ENCODE measurements at regions not wholly inside any gene's neighbourhood (a gene's known extent, or its start where the extent isn't known, plus 50 kb on each side); places are given as distances from the start of the nearest gene placed in this dataset.
"Not testable (repeated sequence)": the region's sequence is repeated elsewhere in the genome, so short reads cannot be mapped to it uniquely, and the experiment has no call there.

GRCh38 chr6:57708061-57708460 lies 390.6 kb downstream of the PRIM2 start:
- H3K4me1 ChIP-seq (replicated peaks in 1 of 4; ENCODE audit: control insufficient read depth in 3 of 4, insufficient read depth in 4 of 4, low read length in 3 of 4); H3K4me2 ChIP-seq (ENCODE audit: insufficient read depth in 1 of 2, low read depth in 2 of 2, low read length in 2 of 2); H3K56ac ChIP-seq (replicated peaks; ENCODE audit: insufficient read length, low read depth, low read length); FAIRE-seq; H4K5ac ChIP-seq (ENCODE audit: insufficient read length, low read depth, low read length); H3K9me3 ChIP-seq (ENCODE audit: insufficient read depth in 2 of 2, low read depth in 1 of 2, low read length in 1 of 2); H2BK5ac ChIP-seq (ENCODE audit: low read depth, low read length); H3K4ac ChIP-seq (replicated peaks; ENCODE audit: insufficient read length, low read depth, low read length); H3K4me3 ChIP-seq (ENCODE audit: extremely low read depth in 1 of 4, insufficient read depth in 2 of 4, low read depth in 3 of 4, low read length in 4 of 4); H3K27me3 ChIP-seq (replicated peaks in 1 of 4; ENCODE audit: control insufficient read depth in 3 of 4, extremely low read depth in 1 of 4, insufficient read depth in 3 of 4, low read length in 3 of 4); H2BK15ac ChIP-seq (ENCODE audit: low read length); H2BK120ac ChIP-seq (replicated peaks; ENCODE audit: low read depth, low read length); H3K79me2 ChIP-seq (ENCODE audit: control insufficient read depth in 1 of 2, insufficient read depth in 2 of 2, low read length in 2 of 2); POLR2A ChIA-PET (ENCODE audit: partially characterized antibody); H4K91ac ChIP-seq (replicated peaks; ENCODE audit: insufficient read length, low read length); H3K18ac ChIP-seq (ENCODE audit: extremely low read depth, low read length); H3K23ac ChIP-seq (ENCODE audit: insufficient read length); H3K36me3 ChIP-seq (ENCODE audit: control insufficient read depth in 2 of 4, insufficient read depth in 4 of 4, low read length in 3 of 4); H3K27ac ChIP-seq (ENCODE audit: low read depth, low read length); H3K79me1 ChIP-seq (ENCODE audit: low read depth, low read length); DNase-seq (ENCODE audit: low read depth in 1 of 2, low spot score in 2 of 2); H2BK20ac ChIP-seq (ENCODE audit: low read length); H2AFZ ChIP-seq (ENCODE audit: low read length); H3K14ac ChIP-seq (ENCODE audit: insufficient read length); H3K9ac ChIP-seq (replicated peaks in 1 of 4; ENCODE audit: extremely low read depth in 1 of 4, low read depth in 3 of 4, low read length in 3 of 4); H3K23me2 ChIP-seq (ENCODE audit: low read depth, low read length); CTCF ChIA-PET (ENCODE audit: partially characterized antibody); H2BK12ac ChIP-seq (ENCODE audit: low read depth, low read length); H4K20me1 ChIP-seq (replicated peaks in 1 of 2; ENCODE audit: control insufficient read depth in 1 of 2, insufficient read depth in 2 of 2, low read length in 2 of 2); H2AK5ac ChIP-seq (ENCODE audit: low read depth, low read length); H4K8ac ChIP-seq (ENCODE audit: extremely low read depth, insufficient read depth, low read length): not testable (repeated sequence)

GRCh38 chr6:57722546-57722945 lies 405.1 kb downstream of the PRIM2 start:
- H3K23me2 ChIP-seq (ENCODE audit: low read depth, low read length); H3K56ac ChIP-seq (replicated peaks; ENCODE audit: insufficient read length, low read depth, low read length); H2AFZ ChIP-seq (ENCODE audit: low read length); H3K4ac ChIP-seq (replicated peaks; ENCODE audit: insufficient read length, low read depth, low read length); H3K79me2 ChIP-seq (ENCODE audit: control insufficient read depth in 1 of 2, insufficient read depth in 2 of 2, low read length in 2 of 2); H3K4me3 ChIP-seq (ENCODE audit: extremely low read depth in 1 of 4, insufficient read depth in 2 of 4, low read depth in 3 of 4, low read length in 4 of 4); H3K18ac ChIP-seq (ENCODE audit: extremely low read depth, low read length); H2BK15ac ChIP-seq (ENCODE audit: low read length); CTCF ChIA-PET (ENCODE audit: partially characterized antibody); H2BK120ac ChIP-seq (replicated peaks; ENCODE audit: low read depth, low read length); H2BK12ac ChIP-seq (ENCODE audit: low read depth, low read length); H4K5ac ChIP-seq (ENCODE audit: insufficient read length, low read depth, low read length); H3K9me3 ChIP-seq (ENCODE audit: insufficient read depth in 2 of 2, low read depth in 1 of 2, low read length in 1 of 2); H3K27me3 ChIP-seq (replicated peaks in 1 of 4; ENCODE audit: control insufficient read depth in 3 of 4, extremely low read depth in 1 of 4, insufficient read depth in 3 of 4, low read length in 3 of 4); H3K9ac ChIP-seq (replicated peaks in 1 of 4; ENCODE audit: extremely low read depth in 1 of 4, low read depth in 3 of 4, low read length in 3 of 4); H2BK20ac ChIP-seq (ENCODE audit: low read length); H3K4me1 ChIP-seq (replicated peaks in 1 of 4; ENCODE audit: control insufficient read depth in 3 of 4, insufficient read depth in 4 of 4, low read length in 3 of 4); H2AK5ac ChIP-seq (ENCODE audit: low read depth, low read length); H4K91ac ChIP-seq (replicated peaks; ENCODE audit: insufficient read length, low read length); H3K79me1 ChIP-seq (ENCODE audit: low read depth, low read length); H3K23ac ChIP-seq (ENCODE audit: insufficient read length); H2BK5ac ChIP-seq (ENCODE audit: low read depth, low read length); H3K36me3 ChIP-seq (ENCODE audit: control insufficient read depth in 2 of 4, insufficient read depth in 4 of 4, low read length in 3 of 4); H3K4me2 ChIP-seq (ENCODE audit: insufficient read depth in 1 of 2, low read depth in 2 of 2, low read length in 2 of 2); H4K20me1 ChIP-seq (replicated peaks in 1 of 2; ENCODE audit: control insufficient read depth in 1 of 2, insufficient read depth in 2 of 2, low read length in 2 of 2); H4K8ac ChIP-seq (ENCODE audit: extremely low read depth, insufficient read depth, low read length); DNase-seq (ENCODE audit: low read depth in 1 of 2, low spot score in 2 of 2); H3K27ac ChIP-seq (ENCODE audit: low read depth, low read length); POLR2A ChIA-PET (ENCODE audit: partially characterized antibody); FAIRE-seq; H3K14ac ChIP-seq (ENCODE audit: insufficient read length): not testable (repeated sequence)
- 94% methylated on average over 1 of the region's 2 CpGs; no CpG with 5 or more reads in 1 of the 2 experiments for WGBS, 2 experiments (ENCODE audit: extremely low coverage in 1 of 2, insufficient coverage in 1 of 2, insufficient read length in 1 of 2, insufficient replicate concordance in 2 of 2, low coverage in 1 of 2, low lambda C conversion rate in 2 of 2, missing lambda C conversion rate in 1 of 2)
